ENCODE measurements at regions not wholly inside any gene's neighbourhood (a gene's known extent, or its start where the extent isn't known, plus 50 kb on each side); places are given as distances from the start of the nearest gene placed in this dataset.
"Not testable (repeated sequence)": the region's sequence is repeated elsewhere in the genome, so short reads cannot be mapped to it uniquely, and the experiment has no call there.

GRCh38 chr14:83893447-83893846 lies 1636.5 kb upstream of the FLRT2 start:
- DNase-seq: no peak

GRCh38 chr14:83894568-83894967 lies 1635.4 kb upstream of the FLRT2 start:
- no peak for DNase-seq

GRCh38 chr14:83898558-83898957 lies 1631.4 kb upstream of the FLRT2 start:
- not testable (repeated sequence) for DNase-seq

- no peak for DNase-seq
Measured at GRCh38 chr14:83899706-83900105, 1630.2 kb upstream of the FLRT2 start.

GRCh38 chr14:83905157-83905556 lies 1624.8 kb upstream of the FLRT2 start:
- no peak for DNase-seq

- DNase-seq: no peak
Measured at GRCh38 chr14:83908419-83908818, 1621.5 kb upstream of the FLRT2 start.

- no peak for DNase-seq
Measured at GRCh38 chr14:83909507-83909906, 1620.4 kb upstream of the FLRT2 start.

GRCh38 chr14:83912032-83912642 lies 1617.8 kb upstream of the FLRT2 start:
- no peak for DNase-seq

GRCh38 chr14:83913476-83913875 lies 1616.5 kb upstream of the FLRT2 start:
- no peak for DNase-seq

- DNase-seq: no peak
Measured at GRCh38 chr14:83918546-83918945, 1611.4 kb upstream of the FLRT2 start.

- not testable (repeated sequence) for DNase-seq
Measured at GRCh38 chr14:83919675-83920074, 1610.3 kb upstream of the FLRT2 start.

GRCh38 chr14:83923842-83924241 lies 1606.1 kb upstream of the FLRT2 start:
- no peak for DNase-seq

- no peak for DNase-seq
Measured at GRCh38 chr14:83924259-83924658, 1605.7 kb upstream of the FLRT2 start.

GRCh38 chr14:83940253-83940652 lies 1589.7 kb upstream of the FLRT2 start:
- DNase-seq: no peak

- no peak for DNase-seq
Measured at GRCh38 chr14:83958359-83958758, 1571.6 kb upstream of the FLRT2 start.

GRCh38 chr14:83960832-83961512 lies 1569.0 kb upstream of the FLRT2 start:
- no peak for DNase-seq

- DNase-seq: no peak
Measured at GRCh38 chr14:83969998-83970397, 1559.9 kb upstream of the FLRT2 start.

GRCh38 chr14:83972631-83973030 lies 1557.3 kb upstream of the FLRT2 start:
- DNase-seq: no peak

GRCh38 chr14:83974647-83975163 lies 1555.2 kb upstream of the FLRT2 start:
- no peak for DNase-seq

GRCh38 chr14:83975435-83975834 lies 1554.5 kb upstream of the FLRT2 start:
- DNase-seq: no peak

- no peak for DNase-seq
Measured at GRCh38 chr14:83975841-83976770, 1553.8 kb upstream of the FLRT2 start.

GRCh38 chr14:83977583-83977982 lies 1552.4 kb upstream of the FLRT2 start:
- no peak for DNase-seq

- DNase-seq: not testable (repeated sequence)
Measured at GRCh38 chr14:83981676-83982258, 1548.2 kb upstream of the FLRT2 start.
